Left ventricle myocardium inferior (tissue), 1 donor: ENCODE measurements at regions not wholly inside any gene's neighbourhood (a gene's known extent, or its start where the extent isn't known, plus 50 kb on each side); places are given as distances from the start of the nearest gene placed in this dataset.

ENCODE experiments used
- DNase-seq: peaks from one replicate; pipeline ENCODE4 v3.0.0-alpha.2; 2020
- H3K27ac ChIP-seq: fragments of 200-600 bp; replicated peaks from 2 replicates; pipeline ENCODE4 v1.8.0; 2021
- H3K27me3 ChIP-seq: fragments of 200-600 bp; 2 replicates; pipeline ENCODE4 v1.8.0; 2021; ENCODE audit warnings: low read depth
- H3K36me3 ChIP-seq: fragments of 200-600 bp; 2 replicates; pipeline ENCODE4 v1.8.0; 2021
- H3K4me1 ChIP-seq: fragments of 200-600 bp; 2 replicates; pipeline ENCODE4 v1.8.0; 2021
- H3K4me3 ChIP-seq: fragments of 200-600 bp; 2 replicates; pipeline ENCODE4 v1.8.0; 2021; ENCODE audit warnings: mild to moderate bottlenecking, moderate library complexity
- H3K9me3 ChIP-seq: fragments of 200-600 bp; replicated peaks from 2 replicates; pipeline ENCODE4 v1.8.0; 2021
- CTCF ChIP-seq: fragments of 200-600 bp; IDR thresholded peaks from 2 replicates; pipeline ENCODE4 v1.8.0; 2021; ENCODE audit warnings: antibody characterized with exemption, mild to moderate bottlenecking, borderline replicate concordance
- intact Hi-C: fragments of 100-400 bp; cut with micrococcal nuclease; formaldehyde crosslinking; loops from one replicate; pipeline ENCODE4 v1.11.0; 2022
- donor health status: DM: no; HTN: yes; CAD: no; lungs with severe emphysema.

GRCh38 chr11:25350899-25351803 is 854.3 kb downstream of the LUZP2 start:
- Histone ChIP-seq H3K27me3 (no peaks in the 10 kb centered on the region), H3K4me3 (no peak overlapping the region), H3K4me1 (no peaks in the 10 kb centered on the region), H3K36me3 (no peaks in the 10 kb centered on the region), H3K9me3 (peaks cover 6% of the 10 kb centered on the region), H3K27ac (no peak overlapping the region)
- DNase-seq, result no peak
- TF ChIP-seq CTCF, result no peak
- intact Hi-C loops, result no loop called here

GRCh38 chr11:25357133-25357532 is 860.3 kb downstream of the LUZP2 start:
- Histone ChIP-seq H3K27ac (no peak overlapping the region), H3K27me3 (no peaks in the 10 kb centered on the region), H3K4me1 (no peaks in the 10 kb centered on the region), H3K4me3 (no peak overlapping the region), H3K9me3 (no peaks in the 10 kb centered on the region), H3K36me3 (no peaks in the 10 kb centered on the region)
- no peak for TF ChIP-seq CTCF
- intact Hi-C loops, result no loop called here
- DNase-seq, result no peak

GRCh38 chr11:25377466-25377865 is 880.6 kb downstream of the LUZP2 start:
- DNase-seq, result no peak
- intact Hi-C loops, result no loop called here
- Histone ChIP-seq H3K4me3 (no peak overlapping the region), H3K4me1 (no peaks in the 10 kb centered on the region), H3K9me3 (peaks cover 22% of the 10 kb centered on the region), H3K27ac (no peak overlapping the region), H3K27me3 (no peaks in the 10 kb centered on the region), H3K36me3 (no peaks in the 10 kb centered on the region)
- TF ChIP-seq CTCF, result no peak

GRCh38 chr11:25396847-25397246 is 900.0 kb downstream of the LUZP2 start:
- intact Hi-C loops, result no loop called here
- no peak for DNase-seq
- no peaks in the 10 kb centered on the region for H3K4me1 ChIP-seq
- no peaks in the 10 kb centered on the region for H3K36me3 ChIP-seq
- no peak overlapping the region for H3K27ac ChIP-seq
- H3K4me3 ChIP-seq, result no peak overlapping the region
- H3K9me3 ChIP-seq, result peaks cover 5% of the 10 kb centered on the region
- TF ChIP-seq CTCF, result no peak
- no peaks in the 10 kb centered on the region for H3K27me3 ChIP-seq

- no peak for TF ChIP-seq CTCF
- H3K36me3 ChIP-seq, result no peaks in the 10 kb centered on the region
- no peak for DNase-seq
- intact Hi-C loops, result no loop called here
- H3K4me3 ChIP-seq, result no peak overlapping the region
- H3K27me3 ChIP-seq, result no peaks in the 10 kb centered on the region
- H3K9me3 ChIP-seq, result no peaks in the 10 kb centered on the region
- H3K4me1 ChIP-seq, result no peaks in the 10 kb centered on the region
- no peak overlapping the region for H3K27ac ChIP-seq
Measured at GRCh38 chr11:25408146-25408545, 911.3 kb downstream of the LUZP2 start.
